LoVo (cell line): ENCODE measurements at regions not wholly inside any gene's neighbourhood (a gene's known extent, or its start where the extent isn't known, plus 50 kb on each side); places are given as distances from the start of the nearest gene placed in this dataset.

Experiments
- DNase-seq: peaks from one replicate; pipeline ENCODE4 v3.0.0-alpha.2; 2016; ENCODE audit warnings: low spot score

DNA sequence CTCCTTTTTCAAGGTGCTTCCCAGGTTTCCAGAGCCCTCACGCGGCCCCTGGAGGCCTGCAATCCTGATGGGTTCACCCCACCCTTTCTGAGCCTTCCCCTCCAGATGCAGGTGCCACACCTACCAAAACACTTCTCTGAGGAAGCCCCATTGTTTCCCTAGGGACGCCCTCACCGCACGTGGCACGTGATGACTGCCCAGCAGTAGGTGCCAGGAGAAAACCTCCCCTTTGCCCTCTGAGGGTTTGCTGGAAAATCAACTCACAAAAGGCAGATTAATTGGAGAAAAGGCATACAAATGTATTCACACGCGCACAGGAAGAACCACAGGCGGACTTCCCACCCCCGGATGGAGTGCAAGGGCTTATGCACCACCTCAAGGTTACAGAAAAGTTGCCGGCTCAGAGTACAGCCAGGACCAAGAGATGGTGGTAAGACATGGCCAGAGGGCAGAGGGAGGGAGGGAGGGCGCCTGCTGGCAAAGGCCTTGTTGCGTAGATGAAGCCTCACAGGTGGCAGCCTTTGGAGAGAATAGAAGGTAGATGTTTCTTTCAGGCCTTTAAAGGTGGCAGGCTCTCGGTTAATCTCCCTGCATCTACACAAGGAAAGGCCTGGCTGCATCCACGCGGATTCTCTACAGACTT, 269.4 kb upstream of the RAB6C start:
- no peak for DNase-seq

GRCh38 chr2:129710670-129711495, 268.6 kb upstream of the RAB6C start:
- DNase-seq, result no peak

GRCh38 chr2:129711816-129712675, 267.4 kb upstream of the RAB6C start:
- DNase-seq, result no peak

DNA sequence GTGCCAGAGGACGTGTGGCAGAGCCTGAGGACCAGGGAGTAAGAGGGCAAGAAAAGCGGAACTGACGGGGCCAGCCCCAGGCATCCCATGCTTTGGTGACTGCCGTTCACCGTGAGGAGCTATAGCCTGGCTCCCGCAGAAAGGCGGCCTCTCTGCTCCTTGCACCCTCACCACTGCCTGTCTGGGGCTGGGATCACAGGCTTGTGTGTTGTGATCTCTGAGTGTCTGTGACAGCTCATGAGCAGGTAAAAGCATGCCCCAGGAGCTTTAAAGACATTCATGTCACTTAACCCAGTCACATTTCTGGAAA, 266.8 kb upstream of the RAB6C start:
- DNase-seq, result no peak

DNA sequence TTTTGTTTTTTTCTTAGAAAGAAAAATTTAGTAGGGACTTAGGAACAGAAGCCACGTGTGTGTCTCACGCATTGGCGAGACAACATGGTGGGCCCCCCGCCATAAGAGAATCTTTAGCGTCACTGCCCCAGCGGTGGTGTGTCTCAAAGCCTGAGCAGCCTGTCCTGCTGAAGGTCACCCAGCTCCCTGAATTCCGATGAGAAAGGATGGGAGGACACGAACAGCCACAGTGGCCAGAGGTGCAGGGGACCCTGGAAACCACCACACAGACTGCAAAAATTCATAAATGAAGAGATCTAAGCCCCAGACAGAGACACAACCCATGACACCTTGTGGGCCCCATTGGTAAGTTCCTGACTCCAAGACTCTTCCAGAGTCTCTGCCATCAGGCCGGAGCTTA, 266.1 kb upstream of the RAB6C start:
- no peak for DNase-seq

DNA sequence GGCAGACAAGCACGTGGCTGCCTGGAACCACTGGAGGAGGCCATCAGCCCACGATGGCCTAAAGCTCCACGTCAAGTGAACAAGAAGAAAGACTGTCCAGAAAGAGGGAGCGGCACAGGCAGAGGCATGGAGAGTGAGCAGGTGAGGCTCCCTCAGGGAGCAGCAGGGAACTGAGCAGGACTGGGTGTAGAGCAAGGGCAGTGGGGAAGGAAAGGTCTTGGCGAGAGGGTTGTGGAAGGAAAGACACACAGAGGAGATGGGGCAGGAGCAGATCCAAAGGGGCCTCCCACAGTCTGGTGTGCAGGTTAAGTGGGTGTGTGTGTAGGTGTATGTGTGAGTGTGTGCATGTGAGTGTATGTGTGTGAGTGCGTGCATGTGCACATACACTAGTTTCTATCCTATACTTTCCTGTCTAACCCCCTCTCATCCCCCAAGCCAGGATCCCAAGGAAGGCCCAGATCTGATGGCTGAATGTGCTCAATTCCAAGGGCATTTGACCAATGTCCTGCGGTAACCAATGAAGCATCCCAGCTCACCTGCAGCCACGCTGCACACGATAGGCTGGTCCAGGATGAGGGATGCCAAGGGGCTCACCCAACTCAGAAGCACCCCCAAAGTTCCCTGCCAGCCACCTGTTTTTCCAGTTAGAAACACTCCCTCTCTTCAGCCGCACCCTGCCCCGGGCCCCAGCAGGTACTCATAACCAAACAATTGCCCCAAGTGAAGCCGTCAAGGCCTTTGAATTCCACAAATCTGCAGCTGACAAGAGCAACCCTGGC, 262.5 kb upstream of the RAB6C start:
- DNase-seq, result no peak

GRCh38 chr2:129717560-129718130, 261.8 kb upstream of the RAB6C start:
- DNase-seq, result no peak

- DNase-seq, result no peak
These were observed 260.1 kb upstream of the RAB6C start for GRCh38 chr2:129719335-129719734.

- DNase-seq, result no peak
These were observed 259.1 kb upstream of the RAB6C start for GRCh38 chr2:129720360-129720759.

DNA sequence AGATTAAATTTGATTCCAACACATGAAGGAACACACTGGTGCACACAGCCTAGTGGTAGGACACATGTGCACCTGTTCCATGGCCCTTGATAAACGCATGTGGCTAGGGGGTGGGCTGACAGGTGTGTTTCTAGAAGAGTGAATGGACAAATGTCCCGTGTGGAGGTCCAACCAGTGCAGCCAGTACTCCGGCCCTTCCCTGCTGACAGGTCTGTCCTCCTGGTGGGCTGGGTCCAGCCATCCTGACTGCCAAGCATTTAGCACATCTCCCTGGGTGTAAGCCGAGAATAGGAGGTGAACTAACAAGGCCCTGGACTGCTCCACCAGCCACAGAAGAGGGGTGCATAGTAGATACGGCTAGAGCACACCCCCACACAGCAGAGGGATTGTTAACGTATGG, 258.7 kb upstream of the RAB6C start:
- DNase-seq, result no peak

GRCh38 chr2:129721236-129721635, 258.2 kb upstream of the RAB6C start:
- DNase-seq, result no peak

DNA sequence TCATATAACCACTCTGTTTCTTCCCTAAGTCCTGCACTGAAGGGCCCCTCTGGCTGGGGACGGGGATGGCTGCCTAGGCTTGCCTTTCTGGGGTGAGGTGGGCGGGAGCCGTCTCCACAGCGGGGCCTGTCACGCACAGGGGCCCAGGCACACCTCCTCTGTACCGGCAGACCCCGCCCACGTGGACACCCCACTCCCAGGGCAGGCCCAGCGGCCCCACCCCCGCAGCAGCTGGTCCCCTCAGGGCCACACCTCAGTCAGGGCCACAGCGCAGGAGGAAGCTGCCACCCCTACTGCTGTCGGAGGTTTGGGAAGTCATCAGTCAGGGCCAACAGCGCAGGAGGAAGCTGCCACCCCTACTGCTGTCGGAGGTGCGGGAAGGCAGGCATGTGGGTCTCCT, 257.6 kb upstream of the RAB6C start:
- DNase-seq, result no peak

GRCh38 chr2:129722306-129723019, 257.0 kb upstream of the RAB6C start:
- DNase-seq, result no peak

- DNase-seq, result no peak
These were observed 256.0 kb upstream of the RAB6C start for GRCh38 chr2:129723277-129724020.

DNA sequence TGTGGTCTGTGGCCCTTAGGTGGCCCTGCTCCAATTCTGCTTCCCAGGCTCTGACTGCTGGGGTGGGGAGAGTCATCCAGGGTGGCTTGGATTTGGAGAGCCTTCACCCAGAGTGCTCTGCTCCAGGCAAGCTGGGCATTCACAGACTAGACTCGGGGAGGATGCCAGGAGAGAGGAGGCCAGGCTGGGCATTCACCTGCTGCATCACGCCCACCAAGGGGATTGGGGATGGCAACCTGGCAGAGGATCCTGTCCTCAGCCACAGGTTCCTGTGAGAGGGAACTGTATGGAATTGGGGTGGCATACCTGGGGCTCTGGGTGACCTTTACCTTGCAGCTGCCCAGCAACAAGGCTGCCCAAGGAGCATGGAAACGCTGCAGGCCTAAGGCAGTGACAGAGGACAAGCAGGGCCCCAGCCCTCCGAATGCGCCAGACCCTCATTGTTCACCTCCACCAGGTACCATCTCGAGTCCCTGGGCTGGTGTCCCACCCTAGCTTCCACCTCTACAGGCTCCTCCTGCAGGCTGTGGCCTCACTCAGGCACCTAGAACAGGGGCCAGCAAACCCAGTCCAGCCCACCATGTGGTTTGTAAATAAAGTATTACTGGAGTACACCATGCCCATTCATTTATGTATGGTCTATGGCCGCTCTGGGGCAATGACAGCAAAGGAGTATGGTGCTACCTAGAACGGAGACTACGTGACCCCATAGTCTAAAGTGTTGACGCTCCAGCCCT, 255.3 kb upstream of the RAB6C start:
- no peak for DNase-seq

DNA sequence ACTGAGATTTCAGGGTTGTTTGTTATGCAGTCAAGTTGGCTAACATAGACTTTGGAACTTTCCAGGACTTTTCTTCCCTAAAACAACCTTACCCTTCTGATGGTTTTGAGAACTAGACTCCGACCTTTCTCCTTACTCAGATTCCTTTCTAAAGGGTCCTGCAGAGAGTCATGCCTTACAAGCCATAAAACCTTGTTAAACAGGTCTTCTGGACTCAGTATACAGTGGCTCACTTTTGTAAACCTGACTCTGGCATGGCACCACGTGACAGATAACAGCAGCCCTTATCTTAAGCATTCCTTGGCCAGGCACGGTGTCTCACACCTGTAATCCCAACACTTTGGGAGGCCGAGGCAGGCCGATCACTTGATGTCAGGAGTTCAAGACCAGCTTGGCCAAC, 253.2 kb upstream of the RAB6C start:
- no peak for DNase-seq

DNA sequence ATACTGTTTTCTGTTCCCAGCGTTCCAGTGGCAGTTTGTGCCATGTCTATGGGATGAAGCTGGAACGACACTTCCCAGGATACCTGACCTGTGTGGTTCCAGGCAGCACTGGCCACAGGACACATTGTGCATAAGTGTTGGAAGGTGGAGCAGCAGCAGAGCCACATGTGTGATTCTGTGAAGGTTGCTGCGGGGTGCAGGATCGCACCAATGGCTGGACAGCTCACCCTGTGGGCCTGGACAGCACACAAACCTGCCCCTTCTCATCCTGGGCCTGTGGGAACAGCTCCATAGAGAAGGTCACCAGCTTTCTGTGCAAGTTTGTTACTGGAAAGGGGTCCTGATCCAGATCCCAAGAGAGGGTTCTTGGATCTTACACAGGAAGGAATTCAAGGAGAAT, 252.2 kb upstream of the RAB6C start:
- no peak for DNase-seq

GRCh38 chr2:129728035-129728972, 251.2 kb upstream of the RAB6C start:
- DNase-seq, result no peak

DNA sequence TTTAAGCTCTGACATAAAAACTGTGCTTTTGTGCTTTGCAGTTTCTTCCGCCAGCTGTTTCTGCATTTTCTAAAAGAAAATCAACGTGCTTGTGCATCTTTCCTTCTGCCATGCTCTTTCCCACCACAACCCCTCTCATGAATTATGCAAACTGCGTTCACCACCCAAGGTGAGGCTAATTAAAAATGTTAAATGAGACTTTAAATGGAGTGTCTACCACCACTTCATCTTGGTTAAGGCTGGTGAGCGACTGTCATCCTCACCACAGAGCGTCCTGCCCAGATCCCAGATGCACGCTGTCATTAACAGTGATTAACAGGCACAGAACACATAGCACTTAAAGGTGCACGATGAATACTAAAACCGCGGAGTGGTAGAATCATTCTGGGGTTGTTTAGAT, 250.5 kb upstream of the RAB6C start:
- DNase-seq, result no peak
